ENCODE measurements at regions not wholly inside any gene's neighbourhood (a gene's known extent, or its start where the extent isn't known, plus 50 kb on each side); places are given as distances from the start of the nearest gene placed in this dataset.

- no peak for TF ChIP-seq POLR2A (IDR thresholded peaks at IDR 0.05)
- no peak for TF ChIP-seq CTCF (IDR thresholded peaks at IDR 0.05)
Observed at GRCh38 chr13:50742353-50742752, 101.1 kb downstream of the DLEU7 start.

Measured in lower leg skin (tissue), 3 donors.